OCI-LY7 (cell line): ENCODE measurements at regions not wholly inside any gene's neighbourhood (a gene's known extent, or its start where the extent isn't known, plus 50 kb on each side); places are given as distances from the start of the nearest gene placed in this dataset.

Source experiments
- EZH2phosphoT487 ChIP-seq: fragments of 200-600 bp; sonication (generic); IDR thresholded peaks from 2 replicates; pipeline ENCODE4 v1.6.1; 2018; ENCODE audit warnings: low read depth, borderline replicate concordance, mild to moderate bottlenecking, mixed run types, antibody characterized with exemption, low read length, moderate library complexity, mixed read lengths
- TF ChIP-seq, protein P1 (sequence below): fragments of 200-600 bp; sonication (generic); conservative IDR thresholded peaks from 2 replicates; pipeline ENCODE4 v1.5.1; 2014; ENCODE audit warnings: mild to moderate bottlenecking, antibody characterized with exemption, low read length, moderate library complexity, mixed read lengths

DNA sequence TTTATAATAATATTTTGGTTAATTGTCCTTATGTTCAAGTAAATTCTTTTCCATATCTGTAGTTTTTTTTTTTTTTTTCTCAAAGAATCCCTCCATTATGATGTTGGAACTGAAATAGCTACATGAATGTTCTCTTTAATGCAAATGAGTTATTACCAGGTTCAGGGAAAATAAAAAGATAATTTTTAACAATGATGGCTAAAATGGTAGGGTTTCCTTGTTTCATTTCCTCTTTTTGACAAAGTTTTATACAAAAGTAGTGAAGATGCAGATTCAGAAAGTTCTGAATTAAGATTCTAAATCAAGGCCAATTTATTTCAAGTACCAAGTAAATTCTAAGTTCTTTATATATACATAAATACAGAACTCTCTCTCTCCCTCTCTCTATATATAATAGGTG lies 779.0 kb upstream of the INTU start:
- no peak for TF ChIP-seq EZH2phosphoT487
- TF ChIP-seq, protein P1, sequence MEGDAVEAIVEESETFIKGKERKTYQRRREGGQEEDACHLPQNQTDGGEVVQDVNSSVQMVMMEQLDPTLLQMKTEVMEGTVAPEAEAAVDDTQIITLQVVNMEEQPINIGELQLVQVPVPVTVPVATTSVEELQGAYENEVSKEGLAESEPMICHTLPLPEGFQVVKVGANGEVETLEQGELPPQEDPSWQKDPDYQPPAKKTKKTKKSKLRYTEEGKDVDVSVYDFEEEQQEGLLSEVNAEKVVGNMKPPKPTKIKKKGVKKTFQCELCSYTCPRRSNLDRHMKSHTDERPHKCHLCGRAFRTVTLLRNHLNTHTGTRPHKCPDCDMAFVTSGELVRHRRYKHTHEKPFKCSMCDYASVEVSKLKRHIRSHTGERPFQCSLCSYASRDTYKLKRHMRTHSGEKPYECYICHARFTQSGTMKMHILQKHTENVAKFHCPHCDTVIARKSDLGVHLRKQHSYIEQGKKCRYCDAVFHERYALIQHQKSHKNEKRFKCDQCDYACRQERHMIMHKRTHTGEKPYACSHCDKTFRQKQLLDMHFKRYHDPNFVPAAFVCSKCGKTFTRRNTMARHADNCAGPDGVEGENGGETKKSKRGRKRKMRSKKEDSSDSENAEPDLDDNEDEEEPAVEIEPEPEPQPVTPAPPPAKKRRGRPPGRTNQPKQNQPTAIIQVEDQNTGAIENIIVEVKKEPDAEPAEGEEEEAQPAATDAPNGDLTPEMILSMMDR, result no peak
